Keratinocyte (primary cell): ENCODE measurements at regions not wholly inside any gene's neighbourhood (a gene's known extent, or its start where the extent isn't known, plus 50 kb on each side); places are given as distances from the start of the nearest gene placed in this dataset.

Experiments used
- DNase-seq: peaks from one replicate; pipeline ENCODE4 v3.0.0-alpha.2; 2011; ENCODE audit warnings: low read depth, missing footprints, low spot score
- FAIRE-seq: peaks from 2 replicates; lab custom pipeline; 2011; peaks lifted over from hg19 to GRCh38; lab: Jason Lieb, UNC
- H2AFZ ChIP-seq: 2 replicates; pipeline ENCODE4 v1.6.0; 2012; ENCODE audit warnings: low read length, control low read depth, inconsistent platforms; ENCODE audit not compliant: control insufficient read depth
- H3K27ac ChIP-seq: 2 replicates; pipeline ENCODE4 v1.5.1; 2011; ENCODE audit warnings: low read length; ENCODE audit not compliant: control insufficient read depth, insufficient read depth
- H3K27me3 ChIP-seq: 3 replicates; pipeline ENCODE4 v1.6.0; 2011; ENCODE audit warnings: low read length; ENCODE audit not compliant: control insufficient read depth, insufficient read depth; ENCODE audit errors: extremely low read depth
- H3K36me3 ChIP-seq, 2 experiments: 2 replicates in 1 of 2; 3 replicates in 1 of 2; pipeline ENCODE4 v1.5.1; 2011; ENCODE audit warnings: low read length in 2 of 2, mild to moderate bottlenecking in 1 of 2; ENCODE audit not compliant: control insufficient read depth in 2 of 2, insufficient read depth in 2 of 2; ENCODE audit errors: extremely low read depth in 1 of 2
- H3K4me1 ChIP-seq: 3 replicates; pipeline ENCODE4 v1.5.1; 2011; ENCODE audit warnings: low read length; ENCODE audit not compliant: control insufficient read depth, insufficient read depth; ENCODE audit errors: extremely low read depth
- H3K4me2 ChIP-seq: 3 replicates; pipeline ENCODE4 v1.6.0; 2011; ENCODE audit warnings: low read depth, low read length; ENCODE audit not compliant: control insufficient read depth, insufficient read depth; ENCODE audit errors: extremely low read depth
- H3K4me3 ChIP-seq, 3 experiments: fragments of 200-600 bp in 1 of 3; sonication (generic) in 1 of 3; 2 replicates in 2 of 3; 3 replicates in 1 of 3; pipeline ENCODE4 v1.5.1; 2011 to 2016; ENCODE audit warnings: low read length in 3 of 3, mild to moderate bottlenecking in 3 of 3, control low read depth in 2 of 3, inconsistent platforms in 1 of 3, low read depth in 1 of 3, mixed read lengths in 1 of 3, mixed run types in 1 of 3, moderate library complexity in 1 of 3; ENCODE audit not compliant: control insufficient read depth in 2 of 3, insufficient read depth in 2 of 3; ENCODE audit errors: extremely low read depth in 1 of 3
- H3K79me2 ChIP-seq: 2 replicates; pipeline ENCODE4 v1.6.0; 2012; ENCODE audit warnings: low read length; ENCODE audit not compliant: control insufficient read depth, insufficient read depth
- H3K9ac ChIP-seq: 3 replicates; pipeline ENCODE4 v1.6.0; 2011; ENCODE audit warnings: low read length; ENCODE audit not compliant: control insufficient read depth, insufficient read depth; ENCODE audit errors: extremely low read depth
- H3K9me1 ChIP-seq: 3 replicates; pipeline ENCODE4 v1.6.0; 2011; ENCODE audit warnings: low read length; ENCODE audit not compliant: control insufficient read depth, insufficient read depth; ENCODE audit errors: extremely low read depth
- H3K9me3 ChIP-seq: 2 replicates; pipeline ENCODE4 v1.5.1; 2012; ENCODE audit warnings: low read depth, low read length; ENCODE audit not compliant: control insufficient read depth
- H4K20me1 ChIP-seq: 3 replicates; pipeline ENCODE4 v1.6.0; 2011; ENCODE audit warnings: low read length; ENCODE audit not compliant: control insufficient read depth, insufficient read depth; ENCODE audit errors: extremely low read depth
- EZH2 ChIP-seq: IDR thresholded peaks from one replicate; pipeline ENCODE4 v1.6.1; 2012; ENCODE audit warnings: inconsistent platforms, mild to moderate bottlenecking, low read length, moderate library complexity
- dilution Hi-C: fragments of 300-500 bp; cut with MboI; formaldehyde crosslinking; loops from one replicate; pipeline ENCODE4 v1.7.0; 2020; ENCODE audit warnings: low sequenced_read_pairs; ENCODE audit not compliant: extremely low pct_ligation_motif_present
- TF ChIP-seq, protein P1 (sequence below), 3 experiments: IDR thresholded peaks in 1 of 3; conservative IDR thresholded peaks in 1 of 3; optimal IDR thresholded peaks in 1 of 3; 2 replicates in 2 of 3; 3 replicates in 1 of 3; pipeline versions ENCODE3 to v1.5.1; 2011; ENCODE audit warnings: low read length in 3 of 3, mild to moderate bottlenecking in 3 of 3, moderate library complexity in 2 of 3, control low read depth in 1 of 3, inconsistent platforms in 1 of 3; ENCODE audit not compliant: insufficient read depth in 2 of 3; ENCODE audit errors: extremely low read depth in 1 of 3

DNA sequence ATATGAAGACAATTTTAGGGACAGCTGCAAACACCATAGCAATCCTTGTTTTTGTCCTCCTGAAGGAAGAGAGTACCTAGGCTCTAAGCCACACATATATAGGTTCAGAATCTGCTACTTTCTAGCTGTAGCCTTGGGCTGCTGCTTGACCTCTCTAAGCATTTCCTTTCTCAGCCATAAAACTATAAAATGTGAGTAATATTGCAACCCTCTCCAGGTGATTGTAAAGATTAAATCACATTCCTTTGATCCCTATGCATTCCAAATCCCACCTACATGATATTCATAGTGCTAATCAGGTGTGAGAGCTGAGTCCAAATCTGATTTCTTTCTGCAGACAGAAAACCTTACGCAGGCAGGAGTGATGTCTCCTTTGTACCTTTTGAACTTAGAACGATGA lies 913.5 kb downstream of the VRK1 start:
- no peak for TF ChIP-seq EZH2
- TF ChIP-seq, protein P1, sequence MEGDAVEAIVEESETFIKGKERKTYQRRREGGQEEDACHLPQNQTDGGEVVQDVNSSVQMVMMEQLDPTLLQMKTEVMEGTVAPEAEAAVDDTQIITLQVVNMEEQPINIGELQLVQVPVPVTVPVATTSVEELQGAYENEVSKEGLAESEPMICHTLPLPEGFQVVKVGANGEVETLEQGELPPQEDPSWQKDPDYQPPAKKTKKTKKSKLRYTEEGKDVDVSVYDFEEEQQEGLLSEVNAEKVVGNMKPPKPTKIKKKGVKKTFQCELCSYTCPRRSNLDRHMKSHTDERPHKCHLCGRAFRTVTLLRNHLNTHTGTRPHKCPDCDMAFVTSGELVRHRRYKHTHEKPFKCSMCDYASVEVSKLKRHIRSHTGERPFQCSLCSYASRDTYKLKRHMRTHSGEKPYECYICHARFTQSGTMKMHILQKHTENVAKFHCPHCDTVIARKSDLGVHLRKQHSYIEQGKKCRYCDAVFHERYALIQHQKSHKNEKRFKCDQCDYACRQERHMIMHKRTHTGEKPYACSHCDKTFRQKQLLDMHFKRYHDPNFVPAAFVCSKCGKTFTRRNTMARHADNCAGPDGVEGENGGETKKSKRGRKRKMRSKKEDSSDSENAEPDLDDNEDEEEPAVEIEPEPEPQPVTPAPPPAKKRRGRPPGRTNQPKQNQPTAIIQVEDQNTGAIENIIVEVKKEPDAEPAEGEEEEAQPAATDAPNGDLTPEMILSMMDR (optimal IDR thresholded peaks at IDR 0.05 in 1 of 3, IDR thresholded peaks at IDR 0.05 in 1 of 3, conservative IDR thresholded peaks at IDR 0.05 in 1 of 3; ENCODE audit: extremely low read depth in 1 of 3, insufficient read depth in 2 of 3, low read length in 3 of 3), result no peak
- no peaks in the 10 kb centered on the region for H4K20me1 ChIP-seq
- no peaks in the 10 kb centered on the region for H3K9me3 ChIP-seq
- peaks cover 34% of the 10 kb centered on the region for H3K4me1 ChIP-seq
- no peaks in the 10 kb centered on the region for H3K27me3 ChIP-seq
- no peak overlapping the region for H3K4me2 ChIP-seq
- H3K4me3 ChIP-seq, result no peak overlapping the region
- dilution Hi-C loops, result no loop called here
- H2AFZ ChIP-seq, result no peak overlapping the region
- no peaks in the 10 kb centered on the region for H3K9me1 ChIP-seq
- FAIRE-seq, result peak; percentile 56
- peak; percentile 4 for DNase-seq
- H3K36me3 ChIP-seq, result no peaks in the 10 kb centered on the region
- no peaks in the 10 kb centered on the region for H3K79me2 ChIP-seq
- H3K27ac ChIP-seq, result no peak overlapping the region
- H3K9ac ChIP-seq, result no peak overlapping the region

DNA sequence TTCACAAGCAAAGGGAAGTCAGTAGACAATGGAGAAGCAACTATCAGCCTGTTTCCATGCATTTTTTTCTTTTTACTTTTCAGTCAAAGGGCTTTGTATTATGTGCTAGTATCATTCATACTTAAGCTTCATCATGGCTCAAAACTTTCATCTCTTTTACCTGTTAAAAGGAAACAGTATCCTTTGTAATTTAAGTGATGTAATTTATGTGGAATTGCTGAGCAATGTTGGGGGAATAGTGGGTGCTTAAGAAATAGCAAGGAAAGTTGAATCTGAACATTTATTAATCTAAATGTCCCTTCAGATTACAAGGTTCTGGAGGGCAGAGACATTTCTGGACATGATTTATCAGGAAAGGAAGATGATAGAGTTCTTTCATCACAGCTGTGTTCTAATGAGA lies 915.3 kb downstream of the VRK1 start:
- Histone ChIP-seq H2AFZ (peak overlapping the region; percentile 53), H3K79me2 (no peaks in the 10 kb centered on the region), H3K27ac (peak overlapping the region; percentile 76), H3K9ac (no peak overlapping the region), H3K9me3 (no peaks in the 10 kb centered on the region), H4K20me1 (no peaks in the 10 kb centered on the region), H3K27me3 (no peaks in the 10 kb centered on the region), H3K4me1 (peaks cover 34% of the 10 kb centered on the region), H3K4me2 (peak overlapping the region; percentile 19), H3K9me1 (no peaks in the 10 kb centered on the region), H3K36me3 (no peaks in the 10 kb centered on the region), H3K4me3 (no peak overlapping the region)
- TF ChIP-seq EZH2, result no peak
- TF ChIP-seq, protein P1 (optimal IDR thresholded peaks at IDR 0.05 in 1 of 3, IDR thresholded peaks at IDR 0.05 in 1 of 3, conservative IDR thresholded peaks at IDR 0.05 in 1 of 3; ENCODE audit: extremely low read depth in 1 of 3, insufficient read depth in 2 of 3, low read length in 3 of 3), result no peak
- DNase-seq (peak; percentile 1), FAIRE-seq (no peak)
- dilution Hi-C loops, result no loop called here
